Endothelial cell of umbilical vein (primary cell): ENCODE measurements at regions not wholly inside any gene's neighbourhood (a gene's known extent, or its start where the extent isn't known, plus 50 kb on each side); places are given as distances from the start of the nearest gene placed in this dataset.

ENCODE experiments used
- BruUV-seq: library from RNA; stranded (reverse); fragments of 400-500 nt; replicated peaks from 2 replicates; lab custom pipeline; 2021; lab: Mats Ljungman, UMichigan
- CTCF ChIA-PET: fragments of 300-600, 350-600 bp; sonication (Branson Sonifier 250); formaldehyde crosslinking; loops from one replicate; lab custom pipeline; 2021; ENCODE audit warnings: antibody characterized with exemption, inconsistent platforms; lab: Charles Lee
- POLR2A ChIA-PET: fragments of 300-600, 350-600 bp; sonication (Branson Sonifier 250); formaldehyde crosslinking; loops from one replicate; lab custom pipeline; 2021; ENCODE audit warnings: antibody characterized with exemption, inconsistent platforms; lab: Charles Lee
- DNase-seq: peaks from one replicate; pipeline ENCODE4 v3.0.0-alpha.2; 2011; ENCODE audit warnings: low read depth, low spot score
- FAIRE-seq: peaks from 2 replicates; lab custom pipeline; 2011; peaks lifted over from hg19 to GRCh38; lab: Jason Lieb, UNC
- H2AFZ ChIP-seq: 2 replicates; pipeline ENCODE4 v1.6.0; 2012; ENCODE audit warnings: low read depth, low read length, control low read depth, inconsistent platforms
- H3K27ac ChIP-seq: 2 replicates; pipeline ENCODE4 v1.5.1; 2011; ENCODE audit warnings: low read depth, mild to moderate bottlenecking, control low read depth, low read length, moderate library complexity; ENCODE audit not compliant: insufficient read depth
- H3K27me3 ChIP-seq, 2 experiments: 2 replicates each; pipeline versions ENCODE4 v1.6.0 to v1.6.1; 2011; ENCODE audit warnings: low read length in 2 of 2, mixed read lengths in 1 of 2; ENCODE audit not compliant: control insufficient read depth in 2 of 2, insufficient read depth in 2 of 2
- H3K36me3 ChIP-seq, 2 experiments: 2 replicates in 1 of 2; 3 replicates in 1 of 2; pipeline ENCODE4 v1.5.1; 2011; ENCODE audit warnings: low read length in 2 of 2, mild to moderate bottlenecking in 1 of 2, moderate library complexity in 1 of 2; ENCODE audit not compliant: control insufficient read depth in 2 of 2, insufficient read depth in 2 of 2; ENCODE audit errors: extremely low read depth in 1 of 2
- H3K4me1 ChIP-seq: 3 replicates; pipeline ENCODE4 v1.5.1; 2011; ENCODE audit warnings: mild to moderate bottlenecking, low read length; ENCODE audit not compliant: control insufficient read depth, insufficient read depth; ENCODE audit errors: extremely low read depth
- H3K4me2 ChIP-seq: 2 replicates; pipeline ENCODE4 v1.6.1; 2011; ENCODE audit warnings: low read length, control low read depth, mixed read lengths; ENCODE audit not compliant: insufficient read depth
- H3K4me3 ChIP-seq, 3 experiments: fragments of 200-600 bp in 1 of 3; sonication (generic), shearing (Covaris generic) in 1 of 3; replicated peaks in 1 of 3; 2 replicates each; pipeline ENCODE4 v1.5.1; 2011 to 2016; ENCODE audit warnings: control low read depth in 3 of 3, low read length in 3 of 3, mild to moderate bottlenecking in 2 of 3, inconsistent platforms in 1 of 3, low read depth in 1 of 3, moderate library complexity in 1 of 3; ENCODE audit not compliant: insufficient read depth in 1 of 3
- H3K79me2 ChIP-seq: 2 replicates; pipeline ENCODE4 v1.6.0; 2012; ENCODE audit warnings: low read length, inconsistent platforms; ENCODE audit not compliant: control insufficient read depth, insufficient read depth
- H3K9ac ChIP-seq: replicated peaks from 2 replicates; pipeline ENCODE3; 2011; ENCODE audit warnings: low read length, control low read depth; ENCODE audit not compliant: insufficient read depth; ENCODE audit errors: extremely low read depth
- H3K9me1 ChIP-seq: replicated peaks from 3 replicates; pipeline ENCODE4 v1.6.0; 2011; ENCODE audit warnings: mild to moderate bottlenecking, low read length; ENCODE audit not compliant: control insufficient read depth, insufficient read depth; ENCODE audit errors: extremely low read depth
- H3K9me3 ChIP-seq: replicated peaks from 2 replicates; pipeline ENCODE4 v1.5.1; 2012; ENCODE audit warnings: low read length, inconsistent platforms; ENCODE audit not compliant: control insufficient read depth, insufficient read depth
- H4K20me1 ChIP-seq: replicated peaks from 2 replicates; pipeline ENCODE3; 2011; ENCODE audit warnings: mild to moderate bottlenecking, low read length; ENCODE audit not compliant: control insufficient read depth, insufficient read depth; ENCODE audit errors: extremely low read depth
- CTCF ChIP-seq, 2 donors: IDR thresholded peaks; 1 replicate in 1 of 2; 2 replicates in 1 of 2; pipeline ENCODE4 v1.5.1; 2011; ENCODE audit warnings: low read length in 2 of 2, mild to moderate bottlenecking in 2 of 2, moderate library complexity in 2 of 2, control low read depth in 1 of 2, inconsistent platforms in 1 of 2, low read depth in 1 of 2; ENCODE audit not compliant: insufficient read depth in 1 of 2; ENCODE audit errors: extremely low read depth in 1 of 2
- EZH2 ChIP-seq: IDR thresholded peaks from 2 replicates; pipeline ENCODE4 v1.6.1; 2012; ENCODE audit warnings: borderline replicate concordance, low read depth, mild to moderate bottlenecking, moderate library complexity, low read length, inconsistent platforms; ENCODE audit not compliant: severe bottlenecking
- GATA2 ChIP-seq: IDR thresholded peaks from 2 replicates; pipeline ENCODE4 v1.7.0; 2011; ENCODE audit warnings: low read depth, mild to moderate bottlenecking, moderate library complexity, mixed read lengths, low read length; ENCODE audit not compliant: insufficient read length, insufficient read depth
- MAX ChIP-seq: IDR thresholded peaks from 2 replicates; pipeline ENCODE4 v1.6.1; 2011; ENCODE audit not compliant: insufficient read depth, insufficient read length
- POLR2AphosphoS5 ChIP-seq: IDR thresholded peaks from 2 replicates; pipeline ENCODE4 v1.6.1; 2012; ENCODE audit warnings: low read depth, mild to moderate bottlenecking, control low read depth, low read length, moderate library complexity; ENCODE audit not compliant: insufficient read depth
- dilution Hi-C: fragments of 300-500 bp; cut with MboI; formaldehyde crosslinking; loops from one replicate; pipeline ENCODE4 v1.15.0; 2019; ENCODE audit warnings: low sequenced_read_pairs; ENCODE audit not compliant: extremely low pct_ligation_motif_present
- intact Hi-C: fragments of 100-400 bp; cut with micrococcal nuclease; formaldehyde crosslinking; loops from one replicate; pipeline ENCODE4 v1.10.0; 2022

DNA sequence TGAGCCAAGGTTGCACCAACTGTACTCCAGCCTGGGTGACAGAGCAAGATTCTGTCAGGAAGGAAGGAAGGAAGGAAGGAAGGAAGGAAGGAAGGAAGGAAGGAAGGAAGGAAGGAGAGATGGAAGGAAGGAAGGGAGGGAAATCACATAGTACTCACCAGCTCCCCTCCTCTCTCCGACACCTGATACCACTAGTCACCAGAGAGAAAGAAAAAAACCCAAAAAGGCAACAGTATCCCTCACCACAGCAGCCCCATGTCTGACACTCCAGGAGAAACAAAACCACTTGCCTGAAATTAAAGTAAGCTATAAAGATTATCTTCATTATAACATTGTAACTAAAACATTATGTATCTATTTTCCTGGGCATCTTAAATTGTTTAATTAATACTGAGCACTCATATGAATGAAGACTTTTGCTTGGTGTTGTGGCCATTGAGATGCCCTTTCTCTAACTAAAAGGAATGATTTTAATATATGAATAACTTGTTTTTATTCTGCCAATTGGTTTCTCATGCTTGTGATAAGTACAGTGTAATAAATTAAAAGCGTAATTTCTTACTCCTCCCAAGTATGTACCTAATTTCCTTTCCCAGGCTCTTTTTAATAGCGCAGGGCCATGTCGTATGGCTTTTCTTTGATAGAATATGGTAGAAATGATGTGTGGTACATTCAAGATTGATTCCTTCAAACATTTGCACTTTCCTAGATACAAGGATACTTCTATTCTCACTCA is 390.0 kb downstream of the MMUT start:
- intact Hi-C loops = no loop called here
- Histone ChIP-seq H2AFZ (no peak overlapping the region), H3K36me3 (no peaks in the 10 kb centered on the region), H3K4me2 (no peak overlapping the region), H3K9ac (no peak overlapping the region), H3K9me3 (no peaks in the 10 kb centered on the region), H3K79me2 (no peaks in the 10 kb centered on the region), H3K27me3 (no peaks in the 10 kb centered on the region), H3K27ac (no peak overlapping the region), H3K4me1 (no peaks in the 10 kb centered on the region), H3K4me3 (no peak overlapping the region), H4K20me1 (no peaks in the 10 kb centered on the region), H3K9me1 (no peaks in the 10 kb centered on the region)
- DNase-seq = no peak
- dilution Hi-C loops = no loop called here
- ChIA-PET CTCF (no interaction called here), POLR2A (no interaction called here)
- BruUV-seq = no TSS peak
- FAIRE-seq = no peak
- TF ChIP-seq POLR2AphosphoS5 (no peak), MAX (no peak), EZH2 (no peak), GATA2 (no peak), CTCF (IDR thresholded peaks at IDR 0.05; ENCODE audit: extremely low read depth in 1 of 2, insufficient read depth in 1 of 2, low read depth in 1 of 2, low read length in 2 of 2) (no peak)
